ENCODE measurements at regions not wholly inside any gene's neighbourhood (a gene's known extent, or its start where the extent isn't known, plus 50 kb on each side); places are given as distances from the start of the nearest gene placed in this dataset.

DNA sequence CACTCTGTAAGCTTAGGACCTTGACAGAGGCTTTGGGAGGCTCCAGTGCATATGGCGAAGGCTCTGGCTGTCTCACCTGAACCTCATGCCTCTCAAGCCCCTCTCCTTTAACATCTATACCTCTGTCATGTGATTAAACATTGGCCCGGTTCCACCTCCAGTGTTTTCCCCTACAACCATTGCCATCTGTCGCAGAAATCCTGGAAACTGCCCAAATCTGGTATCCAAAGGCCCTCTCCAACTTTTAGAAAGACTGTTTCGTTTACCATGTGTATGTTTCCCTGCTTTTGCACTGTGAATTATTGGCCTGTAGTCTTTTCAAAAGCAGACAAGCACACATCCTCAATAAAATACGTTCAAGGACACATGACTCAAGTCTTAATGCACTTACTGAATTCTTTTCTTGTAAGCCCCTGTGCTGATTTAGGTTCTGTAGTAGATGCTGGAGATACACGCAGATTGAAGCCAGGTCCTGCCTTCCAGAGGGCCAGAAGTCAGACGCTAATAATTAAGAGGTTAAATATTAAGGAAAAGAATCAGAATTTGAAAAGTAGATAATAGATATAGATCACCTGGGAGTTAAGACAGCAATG lies 386.4 kb upstream of the SLC14A2 start:
- no peak overlapping the region for H2AFZ ChIP-seq (ENCODE audit: low read length)
- no peaks in the 10 kb centered on the region for H3K36me3 ChIP-seq (ENCODE audit: insufficient read depth, low read length)
- H3K9me3 ChIP-seq (ENCODE audit: low read length) = no peaks in the 10 kb centered on the region
- POLR2A ChIA-PET = interaction anchor here (0.7 kb wide), 1 partner anchor 19 kb away, joined by 3 read pairs; no protein-coding TSS in a partner anchor
- CTCF ChIA-PET (ENCODE audit: unreplicated experiment) = no interaction called here
- no peaks in the 10 kb centered on the region for H4K20me1 ChIP-seq (ENCODE audit: insufficient read depth, low read length)
- no peaks in the 10 kb centered on the region for H3K79me2 ChIP-seq (ENCODE audit: insufficient read depth, low read depth, low read length)
- no peak overlapping the region for H3K4me3 ChIP-seq (ENCODE audit: low read depth, low read length, poor library complexity, severe bottlenecking)
- no peak overlapping the region for H3K27ac ChIP-seq (ENCODE audit: low read depth, low read length, poor library complexity, severe bottlenecking)
- no peaks in the 10 kb centered on the region for H3K4me1 ChIP-seq (ENCODE audit: insufficient read depth, low read length, poor library complexity, severe bottlenecking)
- no peaks in the 10 kb centered on the region for H3K9me2 ChIP-seq (ENCODE audit: insufficient read depth, low read length)
- TF ChIP-seq, protein P1, sequence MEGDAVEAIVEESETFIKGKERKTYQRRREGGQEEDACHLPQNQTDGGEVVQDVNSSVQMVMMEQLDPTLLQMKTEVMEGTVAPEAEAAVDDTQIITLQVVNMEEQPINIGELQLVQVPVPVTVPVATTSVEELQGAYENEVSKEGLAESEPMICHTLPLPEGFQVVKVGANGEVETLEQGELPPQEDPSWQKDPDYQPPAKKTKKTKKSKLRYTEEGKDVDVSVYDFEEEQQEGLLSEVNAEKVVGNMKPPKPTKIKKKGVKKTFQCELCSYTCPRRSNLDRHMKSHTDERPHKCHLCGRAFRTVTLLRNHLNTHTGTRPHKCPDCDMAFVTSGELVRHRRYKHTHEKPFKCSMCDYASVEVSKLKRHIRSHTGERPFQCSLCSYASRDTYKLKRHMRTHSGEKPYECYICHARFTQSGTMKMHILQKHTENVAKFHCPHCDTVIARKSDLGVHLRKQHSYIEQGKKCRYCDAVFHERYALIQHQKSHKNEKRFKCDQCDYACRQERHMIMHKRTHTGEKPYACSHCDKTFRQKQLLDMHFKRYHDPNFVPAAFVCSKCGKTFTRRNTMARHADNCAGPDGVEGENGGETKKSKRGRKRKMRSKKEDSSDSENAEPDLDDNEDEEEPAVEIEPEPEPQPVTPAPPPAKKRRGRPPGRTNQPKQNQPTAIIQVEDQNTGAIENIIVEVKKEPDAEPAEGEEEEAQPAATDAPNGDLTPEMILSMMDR (conservative IDR thresholded peaks at IDR 0.05; ENCODE audit: low read length) = no peak
- no peak for TF ChIP-seq EZH2phosphoT487 (IDR thresholded peaks at IDR 0.05; ENCODE audit: borderline replicate concordance, low read depth, low read length)
- no peak overlapping the region for H3K4me2 ChIP-seq (ENCODE audit: low read length)
- no TSS peak for BruUV-seq (replicated peaks)
- DNase-seq (ENCODE audit: low spot score) = no peak
- intact Hi-C loops (cut with micrococcal nuclease; ENCODE audit: unreplicated experiment) = no loop called here

DNA sequence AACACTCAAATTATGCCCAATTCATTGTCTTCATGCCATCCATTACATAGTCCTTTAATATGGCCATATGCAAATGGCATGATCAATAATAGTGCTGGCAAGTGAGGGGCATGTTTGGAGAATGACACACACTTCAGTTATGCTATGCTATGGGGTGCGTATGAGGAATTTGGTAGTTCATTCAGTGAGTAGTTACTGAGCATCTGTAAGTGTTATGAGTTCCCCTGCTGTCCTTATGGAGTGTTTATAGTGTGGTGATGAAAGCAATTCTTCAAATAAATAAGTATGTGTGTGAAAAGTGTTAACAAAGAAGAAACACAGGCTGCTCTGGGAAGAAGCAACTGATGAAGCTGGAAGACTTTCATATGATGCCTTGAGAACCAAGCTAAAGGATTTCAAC lies 383.7 kb upstream of the SLC14A2 start:
- no peak for TF ChIP-seq EZH2phosphoT487 (IDR thresholded peaks at IDR 0.05; ENCODE audit: borderline replicate concordance, low read depth, low read length)
- TF ChIP-seq, protein P1 (conservative IDR thresholded peaks at IDR 0.05; ENCODE audit: low read length) = no peak
- Histone ChIP-seq H3K4me3 (ENCODE audit: low read depth, low read length, poor library complexity, severe bottlenecking) (no peak overlapping the region), H3K4me1 (ENCODE audit: insufficient read depth, low read length, poor library complexity, severe bottlenecking) (no peaks in the 10 kb centered on the region), H3K36me3 (ENCODE audit: insufficient read depth, low read length) (no peaks in the 10 kb centered on the region), H3K79me2 (ENCODE audit: insufficient read depth, low read depth, low read length) (no peaks in the 10 kb centered on the region), H3K9me2 (ENCODE audit: insufficient read depth, low read length) (no peaks in the 10 kb centered on the region), H3K9me3 (ENCODE audit: low read length) (no peaks in the 10 kb centered on the region), H3K27ac (ENCODE audit: low read depth, low read length, poor library complexity, severe bottlenecking) (no peak overlapping the region), H4K20me1 (ENCODE audit: insufficient read depth, low read length) (no peaks in the 10 kb centered on the region), H3K4me2 (ENCODE audit: low read length) (no peak overlapping the region), H2AFZ (ENCODE audit: low read length) (no peak overlapping the region)
- no peak for DNase-seq (ENCODE audit: low spot score)
- CTCF ChIA-PET (ENCODE audit: unreplicated experiment) = no interaction called here
- intact Hi-C loops (cut with micrococcal nuclease; ENCODE audit: unreplicated experiment) = no loop called here
- no TSS peak for BruUV-seq (replicated peaks)
- POLR2A ChIA-PET = no interaction called here

DNA sequence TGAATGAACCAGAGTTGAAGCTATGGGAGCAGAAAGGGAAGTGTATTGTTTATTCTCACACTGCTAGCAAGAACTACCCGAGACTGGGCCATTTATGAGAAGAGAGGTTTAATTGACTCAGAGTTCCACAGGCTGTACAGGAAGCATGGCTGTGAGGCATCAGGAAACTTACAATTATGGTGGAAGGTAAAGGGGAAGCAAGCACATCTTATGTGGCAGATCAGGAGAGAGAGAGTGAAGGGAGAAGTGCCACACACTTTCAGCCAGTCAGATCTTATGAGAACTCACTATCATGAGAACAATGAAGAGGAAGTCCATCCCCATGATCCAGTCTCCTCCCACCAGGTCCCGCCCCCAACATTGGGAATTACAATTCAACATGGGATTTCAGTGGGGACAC lies 383.2 kb upstream of the SLC14A2 start:
- no TSS peak for BruUV-seq (replicated peaks)
- POLR2A ChIA-PET = no interaction called here

More for the DNA sequence above, 383.2 kb upstream of the SLC14A2 start:
- intact Hi-C loops (cut with micrococcal nuclease; ENCODE audit: unreplicated experiment) = no loop called here
- no peaks in the 10 kb centered on the region for H4K20me1 ChIP-seq (ENCODE audit: insufficient read depth, low read length)
- H3K4me1 ChIP-seq (ENCODE audit: insufficient read depth, low read length, poor library complexity, severe bottlenecking) = no peaks in the 10 kb centered on the region
- no peak overlapping the region for H2AFZ ChIP-seq (ENCODE audit: low read length)
- H3K36me3 ChIP-seq (ENCODE audit: insufficient read depth, low read length) = no peaks in the 10 kb centered on the region
- DNase-seq (ENCODE audit: low spot score) = no peak
- no peak overlapping the region for H3K4me3 ChIP-seq (ENCODE audit: low read depth, low read length, poor library complexity, severe bottlenecking)
- CTCF ChIA-PET (ENCODE audit: unreplicated experiment) = no interaction called here
- no peak overlapping the region for H3K27ac ChIP-seq (ENCODE audit: low read depth, low read length, poor library complexity, severe bottlenecking)
- no peaks in the 10 kb centered on the region for H3K79me2 ChIP-seq (ENCODE audit: insufficient read depth, low read depth, low read length)
- no peaks in the 10 kb centered on the region for H3K9me3 ChIP-seq (ENCODE audit: low read length)
- H3K9me2 ChIP-seq (ENCODE audit: insufficient read depth, low read length) = no peaks in the 10 kb centered on the region
- H3K4me2 ChIP-seq (ENCODE audit: low read length) = no peak overlapping the region
- no peak for TF ChIP-seq EZH2phosphoT487 (IDR thresholded peaks at IDR 0.05; ENCODE audit: borderline replicate concordance, low read depth, low read length)
- TF ChIP-seq, protein P1 (conservative IDR thresholded peaks at IDR 0.05; ENCODE audit: low read length) = no peak
